GM12878 (cell line): ENCODE measurements at regions not wholly inside any gene's neighbourhood (a gene's known extent, or its start where the extent isn't known, plus 50 kb on each side); places are given as distances from the start of the nearest gene placed in this dataset.

Experiments
- ATAC-seq: fragments of 200-7000 bp; cut with Tn5 transposase; 3 replicates; pipeline ENCODE4 v1.9.1; 2020; ENCODE audit warnings: mild to moderate bottlenecking, moderate library complexity
- BruUV-seq: library from RNA; stranded (reverse); fragments of 400-500 nt; replicated peaks from 2 replicates; lab custom pipeline; 2021; lab: Mats Ljungman, UMichigan
- CTCF ChIA-PET: fragments of 300-600 bp; sonication (Branson Sonifier 250); formaldehyde crosslinking; extraction: SDS; loops from one replicate; lab custom pipeline; 2021; ENCODE audit warnings: inconsistent platforms; lab: Yijun Ruan, JAX
- POLR2A ChIA-PET: fragments of 350-600 bp; formaldehyde crosslinking; extraction: SDS; loops from one replicate; lab custom pipeline; 2021; ENCODE audit warnings: inconsistent platforms; lab: Charles Lee
- RAD21 ChIA-PET: fragments of 300-600 bp; sonication (Branson Sonifier 250); formaldehyde crosslinking; loops from one replicate; lab custom pipeline; 2023; ENCODE audit warnings: antibody characterized with exemption; ENCODE audit not compliant: unreplicated experiment; lab: Charles Lee
- SMC1A ChIA-PET: fragments of 300-600 bp; sonication (Branson Sonifier 250); formaldehyde crosslinking; loops from one replicate; lab custom pipeline; 2023; ENCODE audit not compliant: unreplicated experiment, uncharacterized antibody; lab: Charles Lee
- DNase-seq: peaks from one replicate; pipeline ENCODE4 v3.0.0-alpha.2; 2011; ENCODE audit warnings: low read depth, low spot score
- FAIRE-seq: peaks from 3 replicates; lab custom pipeline; 2011; peaks lifted over from hg19 to GRCh38; lab: Jason Lieb, UNC
- H2AFZ ChIP-seq: 2 replicates; pipeline ENCODE4 v1.6.0; 2011; ENCODE audit warnings: low read depth, low read length, control low read depth; ENCODE audit not compliant: control insufficient read depth
- H3K27ac ChIP-seq: 2 replicates; pipeline ENCODE4 v1.5.1; 2011; ENCODE audit warnings: control low read depth; ENCODE audit not compliant: control insufficient read depth, insufficient read depth
- H3K27me3 ChIP-seq, 2 experiments: replicated peaks in 1 of 2; 2 replicates each; pipeline versions ENCODE4 v1.6.0 to v1.6.1; 2011; ENCODE audit warnings: low read length in 1 of 2; ENCODE audit not compliant: control insufficient read depth in 2 of 2, insufficient read depth in 2 of 2
- H3K36me3 ChIP-seq, 2 experiments: 2 replicates each; pipeline ENCODE4 v1.5.1; 2011; ENCODE audit warnings: low read length in 1 of 2; ENCODE audit not compliant: control insufficient read depth in 2 of 2, insufficient read depth in 2 of 2
- H3K4me1 ChIP-seq: 2 replicates; pipeline ENCODE4 v1.6.1; 2011; ENCODE audit warnings: mild to moderate bottlenecking, low read length, moderate library complexity, mixed read lengths; ENCODE audit not compliant: control insufficient read depth, insufficient read depth
- H3K4me2 ChIP-seq: 2 replicates; pipeline ENCODE4 v1.6.0; 2011; ENCODE audit warnings: control low read depth; ENCODE audit not compliant: control insufficient read depth, insufficient read depth
- H3K4me3 ChIP-seq: fragments of 200-600 bp; sonication (generic); 2 replicates; pipeline ENCODE4 v1.5.1; 2016
- H3K79me2 ChIP-seq: 2 replicates; pipeline ENCODE4 v1.6.0; 2011; ENCODE audit warnings: low read length; ENCODE audit not compliant: control insufficient read depth, insufficient read depth
- H3K9ac ChIP-seq: 2 replicates; pipeline ENCODE4 v1.8.0; 2011; ENCODE audit warnings: low read length, control low read depth, mixed read lengths; ENCODE audit not compliant: control insufficient read depth, insufficient read depth
- H3K9me3 ChIP-seq: replicated peaks from 3 replicates; pipeline ENCODE4 v1.5.1; 2011; ENCODE audit warnings: mild to moderate bottlenecking, low read length; ENCODE audit not compliant: control insufficient read depth, insufficient read depth
- H4K20me1 ChIP-seq: 2 replicates; pipeline ENCODE4 v1.6.0; 2011; ENCODE audit not compliant: control insufficient read depth, insufficient read depth
- ATF7 ChIP-seq: fragments of 450-650 bp; IDR thresholded peaks from 2 replicates; pipeline ENCODE4 v1.6.1; 2016; ENCODE audit warnings: low read depth, mild to moderate bottlenecking
- BCL11A ChIP-seq: IDR thresholded peaks from 2 replicates; pipeline ENCODE4 v1.6.1; 2011; ENCODE audit warnings: low read depth, low read length
- CREM ChIP-seq: IDR thresholded peaks from 2 replicates; pipeline ENCODE4 v1.6.1; 2014; ENCODE audit warnings: antibody characterized with exemption, low read depth
- EGR1 ChIP-seq, 2 experiments: IDR thresholded peaks; 1 replicate in 1 of 2; 2 replicates in 1 of 2; pipeline ENCODE4 v1.6.1; 2011 to 2012; ENCODE audit warnings: low read depth in 2 of 2, low read length in 2 of 2, borderline replicate concordance in 1 of 2, mild to moderate bottlenecking in 1 of 2, moderate library complexity in 1 of 2
- FOS ChIP-seq: IDR thresholded peaks from 3 replicates; pipeline ENCODE4 v1.6.1; 2011; ENCODE audit warnings: borderline replicate concordance; ENCODE audit not compliant: insufficient read length; ENCODE audit errors: extremely low read depth
- HDAC2 ChIP-seq: fragments of 200-600 bp; sonication (generic); IDR thresholded peaks from 2 replicates; pipeline ENCODE4 v1.6.1; 2017
- HDGF ChIP-seq: fragments of 450-650 bp; IDR thresholded peaks from 2 replicates; pipeline ENCODE4 v1.6.1; 2016; ENCODE audit warnings: antibody characterized with exemption
- KAT2A ChIP-seq: conservative IDR thresholded peaks from 2 replicates; pipeline ENCODE4 v1.6.1; 2011; ENCODE audit warnings: low read depth, low read length; ENCODE audit not compliant: control insufficient read depth
- KDM1A ChIP-seq: fragments of 200-600 bp; sonication (generic); IDR thresholded peaks from 2 replicates; pipeline ENCODE4 v1.6.1; 2016; ENCODE audit warnings: borderline replicate concordance
- NBN ChIP-seq: fragments of 450-650 bp; IDR thresholded peaks from 2 replicates; pipeline ENCODE4 v1.6.1; 2016
- NFXL1 ChIP-seq: fragments of 450-650 bp; IDR thresholded peaks from 2 replicates; pipeline ENCODE4 v1.6.1; 2017; ENCODE audit warnings: antibody characterized with exemption, mild to moderate bottlenecking, borderline replicate concordance
- RCOR1 ChIP-seq: conservative IDR thresholded peaks from 2 replicates; pipeline ENCODE4 v1.6.1; 2012; ENCODE audit warnings: low read depth, low read length, improper control_type of control experiment
- SIN3A ChIP-seq: IDR thresholded peaks from 2 replicates; pipeline ENCODE4 v1.6.1; 2012; ENCODE audit warnings: low read depth, low read length, improper control_type of control experiment
- TBL1XR1 ChIP-seq: IDR thresholded peaks from 2 replicates; pipeline ENCODE4 v1.6.1; 2012; ENCODE audit warnings: low read depth, low read length, improper control_type of control experiment
- ZNF592 ChIP-seq: fragments of 450-650 bp; IDR thresholded peaks from 2 replicates; pipeline ENCODE4 v1.6.1; 2017; ENCODE audit warnings: mild to moderate bottlenecking, moderate library complexity
- ZSCAN29 ChIP-seq: fragments of 450-650 bp; IDR thresholded peaks from 2 replicates; pipeline ENCODE4 v1.6.1; 2017; ENCODE audit warnings: mild to moderate bottlenecking, moderate library complexity
- ZZZ3 ChIP-seq: IDR thresholded peaks from 2 replicates; pipeline ENCODE4 v1.6.1; 2011; ENCODE audit warnings: low read depth; ENCODE audit not compliant: control insufficient read depth, insufficient read length
- WGBS: methylation state at CpG from one replicate; pipeline ENCODE4 v1.1.6; 2016; ENCODE audit warnings: low lambda C conversion rate; ENCODE audit not compliant: insufficient replicate concordance, insufficient coverage; ENCODE audit errors: missing lambda C conversion rate; 5-methylcytosine and 5-hydroxymethylcytosine counted together
- in situ Hi-C: fragments of 300-500 bp; cut with MboI; formaldehyde crosslinking; loops from 9 replicates; pipeline ENCODE4 v1.14.3; 2018; ENCODE audit warnings: mixed read lengths
- intact Hi-C: fragments of 100-400 bp; cut with micrococcal nuclease; formaldehyde crosslinking; loops from one replicate; pipeline ENCODE4 v1.14.2; 2022; ENCODE audit not compliant: unreplicated experiment
- TF ChIP-seq, protein P1 (sequence below): IDR thresholded peaks from 2 replicates; pipeline ENCODE4 v1.6.1; 2012; ENCODE audit warnings: improper control_type of control experiment, low read depth, low read length; ENCODE audit not compliant: insufficient replicate concordance

DNA sequence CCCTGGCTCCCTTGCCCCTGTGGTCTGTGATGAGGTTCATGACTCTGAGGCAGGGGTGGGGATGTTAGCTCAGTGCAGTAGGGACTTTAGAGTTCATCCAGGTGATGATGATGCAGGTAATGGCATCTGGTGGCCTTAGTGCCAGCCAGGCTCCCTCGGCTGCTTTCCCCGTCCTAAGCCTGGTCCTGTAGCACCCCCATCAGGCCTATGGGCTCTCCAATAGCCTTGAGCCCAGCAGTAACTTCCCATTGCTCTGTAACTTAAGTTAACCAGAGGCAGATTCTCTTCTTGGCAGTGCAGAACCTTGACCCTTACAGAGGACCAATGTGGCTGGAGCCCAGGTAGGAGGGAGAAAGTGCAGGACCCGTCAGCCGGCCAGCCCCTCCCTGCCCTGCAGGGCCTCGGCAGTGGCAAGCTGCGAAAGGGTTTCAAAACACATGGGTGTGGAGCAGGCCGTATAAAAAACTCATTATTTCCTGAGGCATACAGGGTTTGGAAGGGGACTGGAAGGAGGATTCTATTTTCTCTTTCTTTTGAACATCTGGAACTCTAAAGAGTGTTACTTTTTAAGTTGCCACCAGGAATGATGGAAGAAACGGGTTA, 406.9 kb downstream of the CDH26 start:
- DNase-seq (no peak), ATAC-seq (no peak)
- TF ChIP-seq KAT2A: no peak
- TF ChIP-seq SIN3A: no peak
- TF ChIP-seq TBL1XR1: no peak
- no peak for TF ChIP-seq ATF7
- no peak for TF ChIP-seq RCOR1
- no peak for TF ChIP-seq CREM
- TF ChIP-seq, protein P1, sequence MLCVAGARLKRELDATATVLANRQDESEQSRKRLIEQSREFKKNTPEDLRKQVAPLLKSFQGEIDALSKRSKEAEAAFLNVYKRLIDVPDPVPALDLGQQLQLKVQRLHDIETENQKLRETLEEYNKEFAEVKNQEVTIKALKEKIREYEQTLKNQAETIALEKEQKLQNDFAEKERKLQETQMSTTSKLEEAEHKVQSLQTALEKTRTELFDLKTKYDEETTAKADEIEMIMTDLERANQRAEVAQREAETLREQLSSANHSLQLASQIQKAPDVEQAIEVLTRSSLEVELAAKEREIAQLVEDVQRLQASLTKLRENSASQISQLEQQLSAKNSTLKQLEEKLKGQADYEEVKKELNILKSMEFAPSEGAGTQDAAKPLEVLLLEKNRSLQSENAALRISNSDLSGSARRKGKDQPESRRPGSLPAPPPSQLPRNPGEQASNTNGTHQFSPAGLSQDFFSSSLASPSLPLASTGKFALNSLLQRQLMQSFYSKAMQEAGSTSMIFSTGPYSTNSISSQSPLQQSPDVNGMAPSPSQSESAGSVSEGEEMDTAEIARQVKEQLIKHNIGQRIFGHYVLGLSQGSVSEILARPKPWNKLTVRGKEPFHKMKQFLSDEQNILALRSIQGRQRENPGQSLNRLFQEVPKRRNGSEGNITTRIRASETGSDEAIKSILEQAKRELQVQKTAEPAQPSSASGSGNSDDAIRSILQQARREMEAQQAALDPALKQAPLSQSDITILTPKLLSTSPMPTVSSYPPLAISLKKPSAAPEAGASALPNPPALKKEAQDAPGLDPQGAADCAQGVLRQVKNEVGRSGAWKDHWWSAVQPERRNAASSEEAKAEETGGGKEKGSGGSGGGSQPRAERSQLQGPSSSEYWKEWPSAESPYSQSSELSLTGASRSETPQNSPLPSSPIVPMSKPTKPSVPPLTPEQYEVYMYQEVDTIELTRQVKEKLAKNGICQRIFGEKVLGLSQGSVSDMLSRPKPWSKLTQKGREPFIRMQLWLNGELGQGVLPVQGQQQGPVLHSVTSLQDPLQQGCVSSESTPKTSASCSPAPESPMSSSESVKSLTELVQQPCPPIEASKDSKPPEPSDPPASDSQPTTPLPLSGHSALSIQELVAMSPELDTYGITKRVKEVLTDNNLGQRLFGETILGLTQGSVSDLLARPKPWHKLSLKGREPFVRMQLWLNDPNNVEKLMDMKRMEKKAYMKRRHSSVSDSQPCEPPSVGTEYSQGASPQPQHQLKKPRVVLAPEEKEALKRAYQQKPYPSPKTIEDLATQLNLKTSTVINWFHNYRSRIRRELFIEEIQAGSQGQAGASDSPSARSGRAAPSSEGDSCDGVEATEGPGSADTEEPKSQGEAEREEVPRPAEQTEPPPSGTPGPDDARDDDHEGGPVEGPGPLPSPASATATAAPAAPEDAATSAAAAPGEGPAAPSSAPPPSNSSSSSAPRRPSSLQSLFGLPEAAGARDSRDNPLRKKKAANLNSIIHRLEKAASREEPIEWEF: no peak
- no peak for TF ChIP-seq ZZZ3
- no peak for TF ChIP-seq ZSCAN29
- TF ChIP-seq NFXL1: no peak
- no peak for TF ChIP-seq FOS
- no peak for TF ChIP-seq BCL11A
- TF ChIP-seq HDAC2: no peak
- TF ChIP-seq NBN: no peak
- TF ChIP-seq ZNF592: no peak
- TF ChIP-seq KDM1A: no peak
- TF ChIP-seq EGR1 (IDR thresholded peaks at IDR 0.05; ENCODE audit: borderline replicate concordance in 1 of 2, low read depth in 2 of 2, low read length in 2 of 2): no peak
- no peak for TF ChIP-seq HDGF

More for the DNA sequence above, 406.9 kb downstream of the CDH26 start:
- WGBS: 34% methylated on average over 8 of the region's 8 CpGs
- Histone ChIP-seq H3K9ac (no peak overlapping the region), H3K4me2 (no peak overlapping the region), H3K27me3 (no peaks in the 10 kb centered on the region), H3K79me2 (no peaks in the 10 kb centered on the region), H3K9me3 (no peaks in the 10 kb centered on the region; the same call in 2 of the 3 replicates), H3K4me1 (no peaks in the 10 kb centered on the region), H3K4me3 (no peak overlapping the region), H2AFZ (no peak overlapping the region), H3K36me3 (no peaks in the 10 kb centered on the region), H4K20me1 (no peaks in the 10 kb centered on the region), H3K27ac (no peak overlapping the region)
- ChIA-PET CTCF (no interaction called here), RAD21 (no interaction called here), SMC1A (interaction anchor here (0.5 kb wide), 1 partner anchor 101 kb away, joined by 3 read pairs; no protein-coding TSS in a partner anchor), POLR2A (no interaction called here)
- FAIRE-seq: no peak
- intact Hi-C loops (no loop called here), in situ Hi-C loops (no loop called here)
- no TSS peak for BruUV-seq
